ENCODE measurements at regions not wholly inside any gene's neighbourhood (a gene's known extent, or its start where the extent isn't known, plus 50 kb on each side); places are given as distances from the start of the nearest gene placed in this dataset.

GRCh38 chr12:61302282-61302681 lies 957.9 kb upstream of the USP15 start:
- Histone ChIP-seq H3K27ac (no peak overlapping the region), H3K36me3 (ENCODE audit: control insufficient read depth, insufficient read depth, low read length) (no peaks in the 10 kb centered on the region), H3K4me3 (ENCODE audit: low read depth, low read length) (no peak overlapping the region), H3K4me1 (no peaks in the 10 kb centered on the region), H3K9me3 (ENCODE audit: control insufficient read depth, low read length) (no peaks in the 10 kb centered on the region), H3K9ac (no peak overlapping the region), H2AFZ (no peak overlapping the region), H3K79me2 (no peaks in the 10 kb centered on the region), H3K4me2 (ENCODE audit: low read length) (no peak overlapping the region), H3K27me3 (ENCODE audit: control insufficient read depth, insufficient read depth, low read length) (no peaks in the 10 kb centered on the region)
- TF ChIP-seq, protein P1, sequence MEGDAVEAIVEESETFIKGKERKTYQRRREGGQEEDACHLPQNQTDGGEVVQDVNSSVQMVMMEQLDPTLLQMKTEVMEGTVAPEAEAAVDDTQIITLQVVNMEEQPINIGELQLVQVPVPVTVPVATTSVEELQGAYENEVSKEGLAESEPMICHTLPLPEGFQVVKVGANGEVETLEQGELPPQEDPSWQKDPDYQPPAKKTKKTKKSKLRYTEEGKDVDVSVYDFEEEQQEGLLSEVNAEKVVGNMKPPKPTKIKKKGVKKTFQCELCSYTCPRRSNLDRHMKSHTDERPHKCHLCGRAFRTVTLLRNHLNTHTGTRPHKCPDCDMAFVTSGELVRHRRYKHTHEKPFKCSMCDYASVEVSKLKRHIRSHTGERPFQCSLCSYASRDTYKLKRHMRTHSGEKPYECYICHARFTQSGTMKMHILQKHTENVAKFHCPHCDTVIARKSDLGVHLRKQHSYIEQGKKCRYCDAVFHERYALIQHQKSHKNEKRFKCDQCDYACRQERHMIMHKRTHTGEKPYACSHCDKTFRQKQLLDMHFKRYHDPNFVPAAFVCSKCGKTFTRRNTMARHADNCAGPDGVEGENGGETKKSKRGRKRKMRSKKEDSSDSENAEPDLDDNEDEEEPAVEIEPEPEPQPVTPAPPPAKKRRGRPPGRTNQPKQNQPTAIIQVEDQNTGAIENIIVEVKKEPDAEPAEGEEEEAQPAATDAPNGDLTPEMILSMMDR (IDR thresholded peaks at IDR 0.05) = no peak

DNA sequence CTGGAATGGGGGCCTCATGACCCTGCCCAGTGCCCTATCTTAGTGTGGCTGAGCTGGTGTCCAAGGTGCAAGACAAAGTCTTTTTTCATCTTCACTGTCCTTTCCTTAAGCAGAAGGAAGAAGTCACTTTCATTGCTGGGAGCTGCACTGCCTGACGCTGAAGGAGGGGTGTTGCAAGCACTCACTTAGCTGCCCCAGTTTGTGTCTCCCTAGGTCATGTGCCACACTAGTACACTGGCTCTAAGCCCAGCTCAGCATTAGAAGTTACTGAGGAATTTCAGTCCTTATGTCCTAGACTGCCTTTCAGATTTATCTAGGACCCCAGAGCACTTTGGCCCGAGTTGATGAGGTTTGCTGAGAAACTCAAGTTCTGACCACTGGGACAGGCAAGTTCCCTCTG lies 952.0 kb upstream of the USP15 start:
- Histone ChIP-seq H3K79me2 (no peaks in the 10 kb centered on the region), H3K4me2 (ENCODE audit: low read length) (no peak overlapping the region), H3K27me3 (ENCODE audit: control insufficient read depth, insufficient read depth, low read length) (no peaks in the 10 kb centered on the region), H2AFZ (no peak overlapping the region), H3K4me3 (ENCODE audit: low read depth, low read length) (no peak overlapping the region), H3K36me3 (ENCODE audit: control insufficient read depth, insufficient read depth, low read length) (no peaks in the 10 kb centered on the region), H3K9ac (no peak overlapping the region), H3K27ac (no peak overlapping the region), H3K9me3 (ENCODE audit: control insufficient read depth, low read length) (no peaks in the 10 kb centered on the region), H3K4me1 (no peaks in the 10 kb centered on the region)
- TF ChIP-seq, protein P1 (IDR thresholded peaks at IDR 0.05) = no peak

DNA sequence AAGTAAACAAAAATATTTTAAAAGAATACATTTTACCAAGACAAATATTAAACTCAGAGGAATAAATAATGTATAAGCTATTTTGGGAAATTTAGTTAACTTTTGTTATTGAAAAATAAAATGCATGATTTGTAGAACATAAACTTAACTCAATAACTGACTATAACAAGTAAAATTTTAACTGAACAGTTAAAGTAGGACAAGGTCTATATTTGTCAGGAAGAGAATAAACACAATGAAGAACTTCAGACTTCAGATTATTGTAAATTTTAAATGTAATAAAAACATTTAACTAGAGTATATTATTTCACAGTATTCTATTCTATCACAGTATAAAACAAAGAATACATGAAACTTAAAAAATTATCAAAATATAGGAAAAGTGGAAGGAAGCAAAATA lies 948.8 kb upstream of the USP15 start:
- Histone ChIP-seq H2AFZ (no peak overlapping the region), H3K9me3 (ENCODE audit: control insufficient read depth, low read length) (no peaks in the 10 kb centered on the region), H3K4me1 (no peaks in the 10 kb centered on the region), H3K27me3 (ENCODE audit: control insufficient read depth, insufficient read depth, low read length) (no peaks in the 10 kb centered on the region), H3K4me2 (ENCODE audit: low read length) (no peak overlapping the region), H3K27ac (no peak overlapping the region), H3K4me3 (ENCODE audit: low read depth, low read length) (no peak overlapping the region), H3K36me3 (ENCODE audit: control insufficient read depth, insufficient read depth, low read length) (no peaks in the 10 kb centered on the region), H3K9ac (no peak overlapping the region), H3K79me2 (no peaks in the 10 kb centered on the region)
- TF ChIP-seq, protein P1 (IDR thresholded peaks at IDR 0.05) = no peak

GRCh38 chr12:61348871-61349270 lies 911.3 kb upstream of the USP15 start:
- Histone ChIP-seq H3K27me3 (ENCODE audit: control insufficient read depth, insufficient read depth, low read length) (no peaks in the 10 kb centered on the region), H3K36me3 (ENCODE audit: control insufficient read depth, insufficient read depth, low read length) (no peaks in the 10 kb centered on the region), H3K9me3 (ENCODE audit: control insufficient read depth, low read length) (no peaks in the 10 kb centered on the region), H3K4me2 (ENCODE audit: low read length) (no peak overlapping the region), H3K9ac (no peak overlapping the region), H3K79me2 (no peaks in the 10 kb centered on the region), H3K4me3 (ENCODE audit: low read depth, low read length) (no peak overlapping the region), H2AFZ (no peak overlapping the region), H3K4me1 (no peaks in the 10 kb centered on the region), H3K27ac (no peak overlapping the region)
- TF ChIP-seq, protein P1 (IDR thresholded peaks at IDR 0.05) = no peak

GRCh38 chr12:61355105-61355504 lies 905.1 kb upstream of the USP15 start:
- no peak overlapping the region for H3K27ac ChIP-seq
- no peak overlapping the region for H2AFZ ChIP-seq
- H3K27me3 ChIP-seq (ENCODE audit: control insufficient read depth, insufficient read depth, low read length) = no peaks in the 10 kb centered on the region
- H3K36me3 ChIP-seq (ENCODE audit: control insufficient read depth, insufficient read depth, low read length) = no peaks in the 10 kb centered on the region
- no peaks in the 10 kb centered on the region for H3K79me2 ChIP-seq
- no peak overlapping the region for H3K4me3 ChIP-seq (ENCODE audit: low read depth, low read length)
- H3K4me2 ChIP-seq (ENCODE audit: low read length) = no peak overlapping the region
- no peaks in the 10 kb centered on the region for H3K4me1 ChIP-seq
- TF ChIP-seq, protein P1 (IDR thresholded peaks at IDR 0.05) = no peak
- no peak overlapping the region for H3K9ac ChIP-seq
- no peaks in the 10 kb centered on the region for H3K9me3 ChIP-seq (ENCODE audit: control insufficient read depth, low read length)
